ENCODE measurements at regions not wholly inside any gene's neighbourhood (a gene's known extent, or its start where the extent isn't known, plus 50 kb on each side); places are given as distances from the start of the nearest gene placed in this dataset.
A peak's percentile ranks its signal among the peaks of the same experiment; 100 is the strongest.

- no peak for DNase-seq (ENCODE audit: low spot score)
These were observed 96.8 kb downstream of the TMEM26 start for GRCh38 chr10:61356354-61356753.

GRCh38 chr10:61355211-61355610 lies 98.0 kb downstream of the TMEM26 start:
- no peak for DNase-seq (ENCODE audit: low spot score)

- DNase-seq (ENCODE audit: low spot score), result no peak
These were observed 98.7 kb downstream of the TMEM26 start for GRCh38 chr10:61354401-61354975.

GRCh38 chr10:61350794-61351193 lies 102.4 kb downstream of the TMEM26 start:
- no peak for DNase-seq (ENCODE audit: low spot score)

- no peak for DNase-seq (ENCODE audit: low spot score)
These were observed 103.1 kb downstream of the TMEM26 start for GRCh38 chr10:61350068-61350467.

- DNase-seq (ENCODE audit: low spot score), result no peak
These were observed 106.3 kb downstream of the TMEM26 start for GRCh38 chr10:61346796-61347413.

GRCh38 chr10:61343796-61344195 lies 109.4 kb downstream of the TMEM26 start:
- DNase-seq (ENCODE audit: low spot score), result peak; percentile 34

- no peak for DNase-seq (ENCODE audit: low spot score)
These were observed 110.2 kb downstream of the TMEM26 start for GRCh38 chr10:61342858-61343572.

GRCh38 chr10:61341008-61341407 lies 112.2 kb downstream of the TMEM26 start:
- DNase-seq (ENCODE audit: low spot score), result no peak

GRCh38 chr10:61338146-61338545 lies 115.0 kb downstream of the TMEM26 start:
- no peak for DNase-seq (ENCODE audit: low spot score)

- no peak for DNase-seq (ENCODE audit: low spot score)
These were observed 115.4 kb downstream of the TMEM26 start for GRCh38 chr10:61337741-61338140.

- no peak for DNase-seq (ENCODE audit: low spot score)
These were observed 116.3 kb downstream of the TMEM26 start for GRCh38 chr10:61336831-61337230.

- no peak for DNase-seq (ENCODE audit: low spot score)
These were observed 117.8 kb downstream of the TMEM26 start for GRCh38 chr10:61335359-61335758.

- no peak for DNase-seq (ENCODE audit: low spot score)
These were observed 120.6 kb downstream of the TMEM26 start for GRCh38 chr10:61332581-61332980.

- DNase-seq (ENCODE audit: low spot score), result no peak
These were observed 122.5 kb downstream of the TMEM26 start for GRCh38 chr10:61330669-61331068.

GRCh38 chr10:61329854-61330253 lies 123.3 kb downstream of the TMEM26 start:
- no peak for DNase-seq (ENCODE audit: low spot score)

- no peak for DNase-seq (ENCODE audit: low spot score)
These were observed 127.8 kb downstream of the TMEM26 start for GRCh38 chr10:61325223-61325960.

GRCh38 chr10:61323726-61324125 lies 129.5 kb downstream of the TMEM26 start:
- no peak for DNase-seq (ENCODE audit: low spot score)

- no peak for DNase-seq (ENCODE audit: low spot score)
These were observed 131.9 kb downstream of the TMEM26 start for GRCh38 chr10:61321041-61321857.

- no peak for DNase-seq (ENCODE audit: low spot score)
These were observed 133.0 kb downstream of the TMEM26 start for GRCh38 chr10:61320257-61320587.

- DNase-seq (ENCODE audit: low spot score), result peak; percentile 46
These were observed 133.6 kb downstream of the TMEM26 start for GRCh38 chr10:61319386-61320256.

All from kidney tubule cell (primary cell).